ENCODE measurements at regions not wholly inside any gene's neighbourhood (a gene's known extent, or its start where the extent isn't known, plus 50 kb on each side); places are given as distances from the start of the nearest gene placed in this dataset.

- no peak for DNase-seq (ENCODE audit: low read depth in 3 of 3, low spot score in 2 of 3)
These were observed 148.9 kb upstream of the TSHZ2 start for GRCh38 chr20:52823303-52823702.

GRCh38 chr20:52820641-52821292, 151.4 kb upstream of the TSHZ2 start:
- no peak for DNase-seq (ENCODE audit: low read depth in 3 of 3, low spot score in 2 of 3)

GRCh38 chr20:52818491-52818890, 153.7 kb upstream of the TSHZ2 start:
- no peak for DNase-seq (ENCODE audit: low read depth in 3 of 3, low spot score in 2 of 3)

- DNase-seq (ENCODE audit: low read depth in 3 of 3, low spot score in 2 of 3), result no peak
These were observed 154.2 kb upstream of the TSHZ2 start for GRCh38 chr20:52817981-52818380.

- no peak for DNase-seq (ENCODE audit: low read depth in 3 of 3, low spot score in 2 of 3)
These were observed 154.6 kb upstream of the TSHZ2 start for GRCh38 chr20:52817511-52817910.

- DNase-seq (ENCODE audit: low read depth in 3 of 3, low spot score in 2 of 3), result no peak
These were observed 157.8 kb upstream of the TSHZ2 start for GRCh38 chr20:52814371-52814770.

GRCh38 chr20:52812231-52812847, 159.8 kb upstream of the TSHZ2 start:
- DNase-seq (ENCODE audit: low read depth in 3 of 3, low spot score in 2 of 3), result no peak

GRCh38 chr20:52809003-52809402, 163.2 kb upstream of the TSHZ2 start:
- DNase-seq (ENCODE audit: low read depth in 3 of 3, low spot score in 2 of 3), result no peak

GRCh38 chr20:52806918-52807317, 165.2 kb upstream of the TSHZ2 start:
- no peak for DNase-seq (ENCODE audit: low read depth in 3 of 3, low spot score in 2 of 3)

GRCh38 chr20:52805843-52806242, 166.3 kb upstream of the TSHZ2 start:
- DNase-seq (ENCODE audit: low read depth in 3 of 3, low spot score in 2 of 3), result peak in 1 of 3 donors; percentile 25

- DNase-seq (ENCODE audit: low read depth in 3 of 3, low spot score in 2 of 3), result peak in 2 of 3 donors; percentile 47
These were observed 166.9 kb upstream of the TSHZ2 start for GRCh38 chr20:52805296-52805571.

- peak in 1 of 3 donors; percentile 25 for DNase-seq (ENCODE audit: low read depth in 3 of 3, low spot score in 2 of 3)
These were observed 167.5 kb upstream of the TSHZ2 start for GRCh38 chr20:52804497-52805295.

- DNase-seq (ENCODE audit: low read depth in 3 of 3, low spot score in 2 of 3), result no peak
These were observed 170.5 kb upstream of the TSHZ2 start for GRCh38 chr20:52801628-52802006.

- no peak for DNase-seq (ENCODE audit: low read depth in 3 of 3, low spot score in 2 of 3)
These were observed 171.2 kb upstream of the TSHZ2 start for GRCh38 chr20:52800734-52801627.

GRCh38 chr20:52799130-52799529, 173.0 kb upstream of the TSHZ2 start:
- no peak for DNase-seq (ENCODE audit: low read depth in 3 of 3, low spot score in 2 of 3)

GRCh38 chr20:52798124-52798523, 174.0 kb upstream of the TSHZ2 start:
- DNase-seq (ENCODE audit: low read depth in 3 of 3, low spot score in 2 of 3), result no peak

- DNase-seq (ENCODE audit: low read depth in 3 of 3, low spot score in 2 of 3), result no peak
These were observed 177.3 kb upstream of the TSHZ2 start for GRCh38 chr20:52794853-52795252.

- no peak for DNase-seq (ENCODE audit: low read depth in 3 of 3, low spot score in 2 of 3)
These were observed 178.7 kb upstream of the TSHZ2 start for GRCh38 chr20:52793339-52793963.

GRCh38 chr20:52791091-52791490, 181.1 kb upstream of the TSHZ2 start:
- no peak for DNase-seq (ENCODE audit: low read depth in 3 of 3, low spot score in 2 of 3)

- DNase-seq (ENCODE audit: low read depth in 3 of 3, low spot score in 2 of 3), result no peak
These were observed 182.4 kb upstream of the TSHZ2 start for GRCh38 chr20:52789716-52790115.

GRCh38 chr20:52787962-52788361, 184.2 kb upstream of the TSHZ2 start:
- no peak for DNase-seq (ENCODE audit: low read depth in 3 of 3, low spot score in 2 of 3)
